GM12878 (cell line): ENCODE measurements at regions not wholly inside any gene's neighbourhood (a gene's known extent, or its start where the extent isn't known, plus 50 kb on each side); places are given as distances from the start of the nearest gene placed in this dataset.

Experiments
- ATAC-seq: fragments of 200-7000 bp; cut with Tn5 transposase; 3 replicates; pipeline ENCODE4 v1.9.1; 2020; ENCODE audit warnings: mild to moderate bottlenecking, moderate library complexity
- BruUV-seq: library from RNA; stranded (reverse); fragments of 400-500 nt; replicated peaks from 2 replicates; lab custom pipeline; 2021; lab: Mats Ljungman, UMichigan
- CTCF ChIA-PET: fragments of 300-600 bp; sonication (Branson Sonifier 250); formaldehyde crosslinking; extraction: SDS; loops from one replicate; lab custom pipeline; 2021; ENCODE audit warnings: inconsistent platforms; lab: Yijun Ruan, JAX
- POLR2A ChIA-PET: fragments of 350-600 bp; formaldehyde crosslinking; extraction: SDS; loops from one replicate; lab custom pipeline; 2021; ENCODE audit warnings: inconsistent platforms; lab: Charles Lee
- RAD21 ChIA-PET: fragments of 300-600 bp; sonication (Branson Sonifier 250); formaldehyde crosslinking; loops from one replicate; lab custom pipeline; 2023; ENCODE audit warnings: antibody characterized with exemption; ENCODE audit not compliant: unreplicated experiment; lab: Charles Lee
- SMC1A ChIA-PET: fragments of 300-600 bp; sonication (Branson Sonifier 250); formaldehyde crosslinking; loops from one replicate; lab custom pipeline; 2023; ENCODE audit not compliant: unreplicated experiment, uncharacterized antibody; lab: Charles Lee
- DNase-seq: peaks from one replicate; pipeline ENCODE4 v3.0.0-alpha.2; 2011; ENCODE audit warnings: low read depth, low spot score
- FAIRE-seq: peaks from 3 replicates; lab custom pipeline; 2011; peaks lifted over from hg19 to GRCh38; lab: Jason Lieb, UNC
- H2AFZ ChIP-seq: 2 replicates; pipeline ENCODE4 v1.6.0; 2011; ENCODE audit warnings: low read depth, low read length, control low read depth; ENCODE audit not compliant: control insufficient read depth
- H3K27ac ChIP-seq: 2 replicates; pipeline ENCODE4 v1.5.1; 2011; ENCODE audit warnings: control low read depth; ENCODE audit not compliant: control insufficient read depth, insufficient read depth
- H3K27me3 ChIP-seq, 2 experiments: replicated peaks in 1 of 2; 2 replicates each; pipeline versions ENCODE4 v1.6.0 to v1.6.1; 2011; ENCODE audit warnings: low read length in 1 of 2; ENCODE audit not compliant: control insufficient read depth in 2 of 2, insufficient read depth in 2 of 2
- H3K36me3 ChIP-seq, 2 experiments: 2 replicates each; pipeline ENCODE4 v1.5.1; 2011; ENCODE audit warnings: low read length in 1 of 2; ENCODE audit not compliant: control insufficient read depth in 2 of 2, insufficient read depth in 2 of 2
- H3K4me1 ChIP-seq: 2 replicates; pipeline ENCODE4 v1.6.1; 2011; ENCODE audit warnings: mild to moderate bottlenecking, low read length, moderate library complexity, mixed read lengths; ENCODE audit not compliant: control insufficient read depth, insufficient read depth
- H3K4me2 ChIP-seq: 2 replicates; pipeline ENCODE4 v1.6.0; 2011; ENCODE audit warnings: control low read depth; ENCODE audit not compliant: control insufficient read depth, insufficient read depth
- H3K4me3 ChIP-seq: fragments of 200-600 bp; sonication (generic); 2 replicates; pipeline ENCODE4 v1.5.1; 2016
- H3K79me2 ChIP-seq: 2 replicates; pipeline ENCODE4 v1.6.0; 2011; ENCODE audit warnings: low read length; ENCODE audit not compliant: control insufficient read depth, insufficient read depth
- H3K9ac ChIP-seq: 2 replicates; pipeline ENCODE4 v1.8.0; 2011; ENCODE audit warnings: low read length, control low read depth, mixed read lengths; ENCODE audit not compliant: control insufficient read depth, insufficient read depth
- H3K9me3 ChIP-seq: replicated peaks from 3 replicates; pipeline ENCODE4 v1.5.1; 2011; ENCODE audit warnings: mild to moderate bottlenecking, low read length; ENCODE audit not compliant: control insufficient read depth, insufficient read depth
- H4K20me1 ChIP-seq: 2 replicates; pipeline ENCODE4 v1.6.0; 2011; ENCODE audit not compliant: control insufficient read depth, insufficient read depth
- FOS ChIP-seq: IDR thresholded peaks from 3 replicates; pipeline ENCODE4 v1.6.1; 2011; ENCODE audit warnings: borderline replicate concordance; ENCODE audit not compliant: insufficient read length; ENCODE audit errors: extremely low read depth
- MTA3 ChIP-seq: IDR thresholded peaks from 2 replicates; pipeline ENCODE4 v1.6.1; 2012; ENCODE audit warnings: low read length, inconsistent platforms, borderline replicate concordance
- NBN ChIP-seq: fragments of 450-650 bp; IDR thresholded peaks from 2 replicates; pipeline ENCODE4 v1.6.1; 2016
- NFYB ChIP-seq: IDR thresholded peaks from 2 replicates; pipeline ENCODE4 v1.6.1; 2011; ENCODE audit warnings: low read depth, mild to moderate bottlenecking, low read length, improper control_type of control experiment, moderate library complexity; ENCODE audit not compliant: insufficient read depth
- PRDM15 ChIP-seq: fragments of 450-650 bp; formaldehyde crosslinking; IDR thresholded peaks from 2 replicates; pipeline ENCODE4 v1.4.0; 2020; ENCODE audit warnings: mild to moderate bottlenecking, moderate library complexity
- SIN3A ChIP-seq: IDR thresholded peaks from 2 replicates; pipeline ENCODE4 v1.6.1; 2012; ENCODE audit warnings: low read depth, low read length, improper control_type of control experiment
- STAT3 ChIP-seq: IDR thresholded peaks from 2 replicates; pipeline ENCODE4 v1.6.1; 2011; ENCODE audit warnings: low read depth, low read length, improper control_type of control experiment
- ZBTB4 ChIP-seq: fragments of 450-650 bp; formaldehyde crosslinking; IDR thresholded peaks from 2 replicates; pipeline ENCODE4 v1.4.0; 2022; ENCODE audit warnings: mild to moderate bottlenecking, moderate library complexity
- ZNF622 ChIP-seq: fragments of 450-650 bp; IDR thresholded peaks from 2 replicates; pipeline ENCODE4 v1.6.1; 2017; ENCODE audit warnings: mild to moderate bottlenecking, inconsistent platforms
- WGBS: methylation state at CpG from one replicate; pipeline ENCODE4 v1.1.6; 2016; ENCODE audit warnings: low lambda C conversion rate; ENCODE audit not compliant: insufficient replicate concordance, insufficient coverage; ENCODE audit errors: missing lambda C conversion rate; 5-methylcytosine and 5-hydroxymethylcytosine counted together
- in situ Hi-C: fragments of 300-500 bp; cut with MboI; formaldehyde crosslinking; loops from 9 replicates; pipeline ENCODE4 v1.14.3; 2018; ENCODE audit warnings: mixed read lengths
- intact Hi-C: fragments of 100-400 bp; cut with micrococcal nuclease; formaldehyde crosslinking; loops from one replicate; pipeline ENCODE4 v1.14.2; 2022; ENCODE audit not compliant: unreplicated experiment

GRCh38 chr5:58276431-58276830, 183.5 kb downstream of the PLK2 start (continued):
- no peak for TF ChIP-seq NFYB
- TF ChIP-seq STAT3 = no peak
- TF ChIP-seq FOS = no peak

GRCh38 chr5:58275516-58275915, 184.4 kb downstream of the PLK2 start:
- WGBS = 8% methylated on average over 4 of the region's 4 CpGs
- intact Hi-C loops = no loop called here
- FAIRE-seq = no peak

More at GRCh38 chr5:58275516-58275915, 184.4 kb downstream of the PLK2 start:
- BruUV-seq = no TSS peak
- Histone ChIP-seq H3K4me1 (no peaks in the 10 kb centered on the region), H2AFZ (no peak overlapping the region), H3K27me3 (no peaks in the 10 kb centered on the region), H3K9me3 (no peaks in the 10 kb centered on the region), H3K27ac (no peak overlapping the region), H4K20me1 (no peaks in the 10 kb centered on the region), H3K4me2 (no peak overlapping the region), H3K36me3 (no peaks in the 10 kb centered on the region), H3K9ac (no peak overlapping the region), H3K79me2 (no peaks in the 10 kb centered on the region), H3K4me3 (no peak overlapping the region)
- ATAC-seq (no peak), DNase-seq (no peak)
- ChIA-PET RAD21 (no interaction called here), CTCF (no interaction called here), SMC1A (no interaction called here), POLR2A (no interaction called here)
- in situ Hi-C loops = no loop called here
- TF ChIP-seq ZNF622 (no peak), SIN3A (no peak), MTA3 (no peak), ZBTB4 (no peak), PRDM15 (CRISPR knock-in tag) (no peak), NBN (no peak)
